Kidney (tissue), 13 donors: ENCODE measurements at regions not wholly inside any gene's neighbourhood (a gene's known extent, or its start where the extent isn't known, plus 50 kb on each side); places are given as distances from the start of the nearest gene placed in this dataset.

ENCODE experiments used
- DNase-seq, 5 donors: peaks; one replicate each; pipeline ENCODE4 v3.0.0-alpha.2; 2013 to 2020
- FAIRE-seq: peaks from 2 replicates; lab custom pipeline; 2012; peaks lifted over from hg19 to GRCh38; lab: Jason Lieb, UNC
- H3K27ac ChIP-seq, 2 donors: one replicate each; pipeline ENCODE4 v1.7.0; 2013; ENCODE audit warnings: low read depth in 2 of 2, low read length in 2 of 2, inconsistent platforms in 1 of 2
- H3K27me3 ChIP-seq: one replicate; pipeline ENCODE4 v1.7.1; 2013; ENCODE audit warnings: low read length, inconsistent platforms; ENCODE audit not compliant: control insufficient read depth, insufficient read depth
- H3K36me3 ChIP-seq, 3 donors: one replicate each; pipeline versions ENCODE4 v1.7.0 to v1.7.1; 2013; ENCODE audit warnings: low read length in 3 of 3, control low read depth in 1 of 3, inconsistent platforms in 1 of 3; ENCODE audit not compliant: insufficient read depth in 3 of 3, control insufficient read depth in 2 of 3
- H3K4me1 ChIP-seq, 3 donors: one replicate each; pipeline versions ENCODE4 v1.7.0 to v1.7.1; 2013; ENCODE audit warnings: low read length in 3 of 3, inconsistent platforms in 1 of 3, low read depth in 1 of 3; ENCODE audit not compliant: control insufficient read depth in 2 of 3, insufficient read depth in 2 of 3
- H3K4me3 ChIP-seq, 3 donors: one replicate each; pipeline versions ENCODE4 v1.7.0 to v1.8.1; 2013; ENCODE audit warnings: low read length in 3 of 3, control low read depth in 1 of 3, inconsistent platforms in 1 of 3
- H3K9ac ChIP-seq, 3 donors: one replicate each; pipeline versions ENCODE4 v1.7.0 to v1.7.1; 2013; ENCODE audit warnings: low read length in 3 of 3, control low read depth in 1 of 3, inconsistent platforms in 1 of 3
- H3K9me3 ChIP-seq, 3 donors: one replicate each; pipeline versions ENCODE4 v1.7.0 to v1.7.1; 2013; ENCODE audit warnings: low read length in 3 of 3, control low read depth in 1 of 3, inconsistent platforms in 1 of 3; ENCODE audit not compliant: control insufficient read depth in 2 of 3, insufficient read depth in 1 of 3
- intact Hi-C: fragments of 100-400 bp; cut with DNase I; formaldehyde crosslinking; loops from one replicate; pipeline ENCODE4 v1.11.1; 2022
- TF ChIP-seq, protein P1 (sequence below): IDR thresholded peaks from 3 replicates; pipeline ENCODE4 v1.5.1; 2012; ENCODE audit warnings: mild to moderate bottlenecking, moderate library complexity, borderline replicate concordance; ENCODE audit not compliant: insufficient read depth; ENCODE audit errors: extremely low read depth
- donor health status: control.
- donor health status: control.
- donor health status: control.
- donor health status: control.
- donor health status: control.
- donor health status: DM: yes; HTN: yes; CAD: no.
- donor health status: Normal renal cell carcinoma (clear cell type).

DNA sequence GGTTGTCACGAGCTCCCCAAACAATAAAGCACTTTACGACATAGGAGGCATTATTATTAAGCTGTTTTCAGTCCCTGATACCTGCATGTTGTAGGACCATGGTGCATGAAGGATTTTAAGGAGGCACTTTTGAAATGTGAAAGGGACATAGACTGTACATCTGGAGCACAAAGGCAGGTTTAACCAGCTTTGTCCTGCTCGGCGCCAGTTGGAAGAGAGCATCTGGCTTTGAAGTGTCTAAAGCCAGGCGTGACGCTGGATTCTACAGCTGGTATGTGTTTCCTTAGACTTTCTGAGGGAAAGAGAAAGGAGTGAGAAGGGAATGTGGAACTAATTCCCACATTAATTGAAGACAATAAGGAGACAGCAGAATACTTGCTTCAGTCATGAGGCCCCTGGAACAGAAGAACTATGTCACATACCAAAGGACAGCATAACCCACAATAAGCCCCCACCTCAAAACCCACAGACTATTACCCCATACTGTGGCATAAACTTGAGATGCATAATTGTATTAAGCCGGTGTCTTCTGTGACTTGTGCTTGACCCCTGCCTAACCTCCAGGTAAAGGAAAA is 381.0 kb upstream of the MEX3C start:
- Histone ChIP-seq H3K27ac (no peak overlapping the region), H3K4me3 (no peak overlapping the region), H3K4me1 (no peaks in the 10 kb centered on the region), H3K9me3 (peaks cover 0 to 3% (median 0%) of the 10 kb centered on the region in 3 donors), H3K27me3 (no peaks in the 10 kb centered on the region), H3K9ac (no peak overlapping the region), H3K36me3 (no peaks in the 10 kb centered on the region)
- TF ChIP-seq, protein P1, sequence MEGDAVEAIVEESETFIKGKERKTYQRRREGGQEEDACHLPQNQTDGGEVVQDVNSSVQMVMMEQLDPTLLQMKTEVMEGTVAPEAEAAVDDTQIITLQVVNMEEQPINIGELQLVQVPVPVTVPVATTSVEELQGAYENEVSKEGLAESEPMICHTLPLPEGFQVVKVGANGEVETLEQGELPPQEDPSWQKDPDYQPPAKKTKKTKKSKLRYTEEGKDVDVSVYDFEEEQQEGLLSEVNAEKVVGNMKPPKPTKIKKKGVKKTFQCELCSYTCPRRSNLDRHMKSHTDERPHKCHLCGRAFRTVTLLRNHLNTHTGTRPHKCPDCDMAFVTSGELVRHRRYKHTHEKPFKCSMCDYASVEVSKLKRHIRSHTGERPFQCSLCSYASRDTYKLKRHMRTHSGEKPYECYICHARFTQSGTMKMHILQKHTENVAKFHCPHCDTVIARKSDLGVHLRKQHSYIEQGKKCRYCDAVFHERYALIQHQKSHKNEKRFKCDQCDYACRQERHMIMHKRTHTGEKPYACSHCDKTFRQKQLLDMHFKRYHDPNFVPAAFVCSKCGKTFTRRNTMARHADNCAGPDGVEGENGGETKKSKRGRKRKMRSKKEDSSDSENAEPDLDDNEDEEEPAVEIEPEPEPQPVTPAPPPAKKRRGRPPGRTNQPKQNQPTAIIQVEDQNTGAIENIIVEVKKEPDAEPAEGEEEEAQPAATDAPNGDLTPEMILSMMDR = no peak
- intact Hi-C loops = no loop called here
- FAIRE-seq (no peak), DNase-seq (no peak)

DNA sequence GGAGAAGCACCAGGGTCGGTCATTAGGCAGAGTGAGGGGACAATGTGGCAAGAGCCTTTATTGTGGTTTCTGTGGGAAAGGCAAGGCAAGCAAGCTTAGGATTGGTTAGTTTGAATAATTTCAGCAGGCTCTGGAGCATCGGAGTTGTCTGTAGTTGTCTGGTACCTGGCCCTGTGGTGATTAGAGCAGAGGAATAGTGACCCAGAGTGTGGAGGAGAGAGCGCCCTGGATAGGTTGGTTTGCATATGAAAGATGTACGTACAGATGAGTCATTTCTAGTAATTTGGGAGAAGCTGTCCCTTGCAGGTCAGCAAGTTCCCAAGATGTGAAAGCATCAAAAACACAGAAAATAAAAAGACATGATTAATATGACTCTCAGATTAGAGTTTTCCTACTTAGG is 383.1 kb upstream of the MEX3C start:
- FAIRE-seq = no peak
- H3K4me3 ChIP-seq = no peak overlapping the region
- no peaks in the 10 kb centered on the region for H3K27me3 ChIP-seq
- H3K27ac ChIP-seq = no peak overlapping the region
- H3K9me3 ChIP-seq = peaks cover 0 to 3% (median 0%) of the 10 kb centered on the region in 3 donors
- intact Hi-C loops = no loop called here
- DNase-seq = no peak
- no peaks in the 10 kb centered on the region for H3K36me3 ChIP-seq
- H3K9ac ChIP-seq = no peak overlapping the region
- H3K4me1 ChIP-seq = no peaks in the 10 kb centered on the region
- TF ChIP-seq, protein P1 = no peak

- H3K4me3 ChIP-seq = no peak overlapping the region
- no peaks in the 10 kb centered on the region for H3K27me3 ChIP-seq
- no peaks in the 10 kb centered on the region for H3K4me1 ChIP-seq
- H3K36me3 ChIP-seq = no peaks in the 10 kb centered on the region
- FAIRE-seq (no peak), DNase-seq (no peak)
- H3K9me3 ChIP-seq = no peaks in the 10 kb centered on the region
- intact Hi-C loops = no loop called here
- no peak overlapping the region for H3K9ac ChIP-seq
- H3K27ac ChIP-seq = no peak overlapping the region
- TF ChIP-seq, protein P1 = no peak
Measured at GRCh38 chr18:51582551-51582950, 385.1 kb upstream of the MEX3C start.

DNA sequence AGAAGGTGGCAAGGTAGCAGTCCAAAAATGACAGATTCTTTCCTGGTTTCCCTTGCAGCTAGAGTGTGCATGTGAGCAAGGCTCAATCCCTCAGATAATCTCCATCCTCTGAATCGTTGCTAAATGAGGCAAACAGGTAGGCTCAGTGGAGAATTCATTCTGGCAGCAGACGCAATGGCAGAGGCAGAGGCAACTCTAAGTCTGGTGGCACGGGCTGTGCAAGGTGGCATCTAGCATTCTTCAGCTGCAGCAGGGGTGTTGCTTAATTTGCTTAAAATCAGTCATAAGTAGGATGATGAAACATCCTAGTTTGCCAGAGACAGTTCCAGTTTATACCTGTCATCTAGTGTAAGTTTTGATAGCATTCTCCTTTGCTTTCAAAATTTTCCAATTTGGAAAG is 391.1 kb upstream of the MEX3C start:
- H3K9me3 ChIP-seq = no peaks in the 10 kb centered on the region
- H3K27ac ChIP-seq = no peak overlapping the region
- no peak for DNase-seq
- intact Hi-C loops = no loop called here
- no peaks in the 10 kb centered on the region for H3K36me3 ChIP-seq
- no peak overlapping the region for H3K9ac ChIP-seq
- no peaks in the 10 kb centered on the region for H3K27me3 ChIP-seq
- no peak for FAIRE-seq
- no peaks in the 10 kb centered on the region for H3K4me1 ChIP-seq
- no peak overlapping the region for H3K4me3 ChIP-seq
- TF ChIP-seq, protein P1 = no peak
